H9 (cell line): ENCODE measurements at regions not wholly inside any gene's neighbourhood (a gene's known extent, or its start where the extent isn't known, plus 50 kb on each side); places are given as distances from the start of the nearest gene placed in this dataset.

ENCODE experiments used
- DNase-seq: peaks from one replicate; pipeline ENCODE4 v3.0.0-alpha.2; 2017
- H2AFZ ChIP-seq: one replicate; pipeline ENCODE4 v1.6.1; 2013; ENCODE audit warnings: mild to moderate bottlenecking, low read length, control low read depth, moderate library complexity
- H2AK5ac ChIP-seq: 2 replicates; pipeline ENCODE4 v1.6.1; 2013; ENCODE audit warnings: low read length, control low read depth, mixed read lengths; ENCODE audit not compliant: insufficient read length
- H2BK120ac ChIP-seq: one replicate; pipeline ENCODE4 v1.6.1; 2013; ENCODE audit warnings: low read depth, mild to moderate bottlenecking, low read length, control low read depth, inconsistent platforms; ENCODE audit not compliant: poor library complexity, severe bottlenecking
- H2BK12ac ChIP-seq: 2 replicates; pipeline ENCODE4 v1.6.1; 2013; ENCODE audit warnings: low read length, control low read depth, mixed read lengths, low read depth; ENCODE audit not compliant: insufficient read length
- H2BK15ac ChIP-seq: 2 replicates; pipeline ENCODE4 v1.6.1; 2013; ENCODE audit warnings: low read depth, low read length, control low read depth
- H2BK20ac ChIP-seq: one replicate; pipeline ENCODE4 v1.6.1; 2013; ENCODE audit warnings: low read depth, mild to moderate bottlenecking, low read length, control low read depth, inconsistent platforms; ENCODE audit not compliant: poor library complexity, severe bottlenecking
- H2BK5ac ChIP-seq: 2 replicates; pipeline ENCODE4 v1.6.1; 2013; ENCODE audit warnings: low read length, control low read depth, mixed read lengths; ENCODE audit not compliant: insufficient read length
- H3K14ac ChIP-seq: 2 replicates; pipeline ENCODE4 v1.6.1; 2013; ENCODE audit warnings: low read length, control low read depth; ENCODE audit not compliant: insufficient read depth
- H3K18ac ChIP-seq: 2 replicates; pipeline ENCODE4 v1.6.1; 2013; ENCODE audit warnings: low read depth, mild to moderate bottlenecking, mixed read lengths, low read length, control low read depth; ENCODE audit not compliant: insufficient read length
- H3K23ac ChIP-seq: 2 replicates; pipeline ENCODE4 v1.6.1; 2013; ENCODE audit warnings: low read length, control low read depth, mixed read lengths, low read depth; ENCODE audit not compliant: insufficient read length
- H3K23me2 ChIP-seq: 2 replicates; pipeline ENCODE4 v1.6.1; 2013; ENCODE audit warnings: low read depth, mild to moderate bottlenecking, mixed read lengths, low read length, control low read depth; ENCODE audit not compliant: insufficient read length, poor library complexity, severe bottlenecking
- H3K27ac ChIP-seq: 2 replicates; pipeline ENCODE4 v1.5.1; 2013; ENCODE audit warnings: low read length, control low read depth, mixed read lengths, low read depth; ENCODE audit not compliant: insufficient read length
- H3K27me3 ChIP-seq: 2 replicates; pipeline ENCODE4 v1.6.1; 2013; ENCODE audit warnings: low read length, control low read depth, inconsistent platforms; ENCODE audit not compliant: insufficient read depth
- H3K4ac ChIP-seq: 2 replicates; pipeline ENCODE4 v1.6.1; 2013; ENCODE audit warnings: low read depth, mild to moderate bottlenecking, control low read depth, inconsistent platforms, low read length, moderate library complexity
- H3K4me1 ChIP-seq: 2 replicates; pipeline ENCODE4 v1.6.1; 2013; ENCODE audit warnings: low read length, control low read depth, inconsistent platforms; ENCODE audit not compliant: insufficient read depth
- H3K4me2 ChIP-seq: 2 replicates; pipeline ENCODE4 v1.6.1; 2013; ENCODE audit warnings: low read length, control low read depth, mixed read lengths; ENCODE audit not compliant: insufficient read length, insufficient read depth
- H3K56ac ChIP-seq: 2 replicates; pipeline ENCODE4 v1.6.1; 2013; ENCODE audit warnings: low read depth, mild to moderate bottlenecking, mixed read lengths, low read length, control low read depth; ENCODE audit not compliant: insufficient read length
- H3K79me1 ChIP-seq: 2 replicates; pipeline ENCODE4 v1.6.1; 2013; ENCODE audit warnings: low read depth, mild to moderate bottlenecking, moderate library complexity, low read length, control low read depth, inconsistent platforms; ENCODE audit not compliant: insufficient read depth, poor library complexity, severe bottlenecking
- H3K79me2 ChIP-seq: 2 replicates; pipeline ENCODE4 v1.6.1; 2013; ENCODE audit warnings: low read length, control low read depth, inconsistent platforms; ENCODE audit not compliant: insufficient read depth
- H3K9ac ChIP-seq: 2 replicates; pipeline ENCODE4 v1.6.1; 2013; ENCODE audit warnings: low read length, control low read depth, mixed read lengths; ENCODE audit not compliant: insufficient read length; ENCODE audit errors: extremely low read depth
- H3K9me3 ChIP-seq: one replicate; pipeline ENCODE4 v1.6.1; 2013; ENCODE audit warnings: low read depth, low read length, inconsistent platforms; ENCODE audit not compliant: control insufficient read depth
- H3T11ph ChIP-seq: one replicate; pipeline ENCODE4 v1.6.1; 2013; ENCODE audit warnings: mild to moderate bottlenecking, low read length, control low read depth, inconsistent platforms
- H4K20me1 ChIP-seq: one replicate; pipeline ENCODE4 v1.6.1; 2013; ENCODE audit not compliant: control insufficient read depth, insufficient read length, insufficient read depth
- H4K5ac ChIP-seq: 2 replicates; pipeline ENCODE4 v1.6.1; 2013; ENCODE audit warnings: low read depth, mild to moderate bottlenecking, mixed read lengths, low read length, control low read depth; ENCODE audit not compliant: insufficient read length
- H4K8ac ChIP-seq: replicated peaks from 2 replicates; pipeline ENCODE4 v1.6.1; 2013; ENCODE audit warnings: low read length, control low read depth, mixed read lengths, low read depth; ENCODE audit not compliant: insufficient read length
- H4K91ac ChIP-seq: 2 replicates; pipeline ENCODE4 v1.6.1; 2013; ENCODE audit warnings: low read depth, mild to moderate bottlenecking, moderate library complexity, mixed read lengths, low read length, control low read depth; ENCODE audit not compliant: insufficient read length
- H3K27ac Mint-ChIP-seq, 3 experiments: 2 replicates in 2 of 3; 3 replicates in 1 of 3; pipeline ENCODE4 v1.8.0; 2020 to 2021; ENCODE audit warnings: mixed read lengths in 3 of 3, mild to moderate bottlenecking in 1 of 3, moderate library complexity in 1 of 3
- H3K27me3 Mint-ChIP-seq: 2 replicates; pipeline ENCODE4 v1.8.0; 2021; ENCODE audit warnings: low read depth, mild to moderate bottlenecking, moderate library complexity, mixed read lengths
- H3K36me3 Mint-ChIP-seq, 3 experiments: 2 replicates in 2 of 3; 3 replicates in 1 of 3; pipeline ENCODE4 v1.8.0; 2020 to 2021; ENCODE audit warnings: low read depth in 3 of 3, mixed read lengths in 3 of 3; ENCODE audit not compliant: insufficient read depth in 1 of 3
- H3K4me1 Mint-ChIP-seq, 2 experiments: 2 replicates each; pipeline ENCODE4 v1.8.0; 2020; ENCODE audit warnings: mixed read lengths in 2 of 2
- H3K4me3 Mint-ChIP-seq, 2 experiments: 2 replicates in 1 of 2; 3 replicates in 1 of 2; pipeline ENCODE4 v1.8.0; 2020 to 2021; ENCODE audit warnings: mild to moderate bottlenecking in 2 of 2, mixed read lengths in 2 of 2, moderate library complexity in 1 of 2
- H3K9me3 Mint-ChIP-seq, 2 experiments: 2 replicates in 1 of 2; 3 replicates in 1 of 2; pipeline ENCODE4 v1.8.0; 2020; ENCODE audit warnings: mild to moderate bottlenecking in 2 of 2, mixed read lengths in 2 of 2, moderate library complexity in 1 of 2
- CTCF ChIP-seq: fragments of 200-600 bp; sonication (generic); conservative IDR thresholded peaks from 3 replicates; pipeline ENCODE4 v1.8.0; 2021; ENCODE audit warnings: antibody characterized with exemption, mild to moderate bottlenecking
- WGBS: extraction: QIAGEN DNeasy Blood & Tissue Kit; methylation state at CpG from one replicate; pipeline ENCODE4 v1.1.7; 2013; ENCODE audit warnings: missing lambda C conversion rate, low lambda C conversion rate, mixed read lengths; ENCODE audit not compliant: insufficient read length; ENCODE audit errors: extremely low coverage; 5-methylcytosine and 5-hydroxymethylcytosine counted together

DNA sequence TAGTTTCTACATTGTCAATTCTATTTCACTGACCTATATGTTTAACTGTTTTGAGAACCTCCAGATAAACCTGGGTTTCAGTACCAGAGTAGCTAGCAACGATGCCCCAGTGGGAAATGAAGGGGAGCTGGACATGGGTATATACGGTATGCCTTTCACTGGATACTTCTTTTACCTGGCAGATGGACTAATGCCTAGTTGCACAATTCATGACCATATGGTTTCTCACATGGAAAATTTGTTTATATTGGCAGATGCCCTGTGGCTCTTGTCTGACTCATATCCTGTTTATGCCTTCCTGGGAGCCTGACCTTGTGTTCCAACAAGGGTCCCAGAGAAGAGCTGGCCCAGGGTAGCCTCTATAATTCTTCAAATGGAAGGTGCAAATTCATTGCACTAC, 144.1 kb downstream of the MAT2B start:
- Histone ChIP-seq H4K5ac (no peak overlapping the region), H2AK5ac (no peak overlapping the region), H4K20me1 (no peaks in the 10 kb centered on the region), H3K18ac (no peak overlapping the region), H3K4ac (no peak overlapping the region), H3K56ac (no peak overlapping the region), H3K27me3 (no peaks in the 10 kb centered on the region), H3K79me2 (no peaks in the 10 kb centered on the region), H2AFZ (no peak overlapping the region), H3K23me2 (no peaks in the 10 kb centered on the region), H2BK5ac (no peak overlapping the region), H4K91ac (no peak overlapping the region), H4K8ac (no peak overlapping the region), H3T11ph (no peak overlapping the region), H2BK120ac (no peak overlapping the region), H3K4me2 (no peak overlapping the region), H3K9ac (no peak overlapping the region), H3K79me1 (no peaks in the 10 kb centered on the region), H3K27ac (no peak overlapping the region), H2BK12ac (no peak overlapping the region), H3K23ac (no peak overlapping the region), H3K4me1 (no peaks in the 10 kb centered on the region), H2BK15ac (no peak overlapping the region), H3K14ac (no peak overlapping the region), H3K9me3 (no peaks in the 10 kb centered on the region), H2BK20ac (no peak overlapping the region)
- Mint-ChIP-seq H3K36me3 (peaks cover 0 to 4% (median 1%) of the 10 kb centered on the region in 3 experiments; a peak in 2 of 7 replicates), H3K9me3 (peaks cover 5 to 9% of the 10 kb centered on the region in 2 experiments; a peak in 3 of 5 replicates), H3K4me1 (no peaks in the 10 kb centered on the region), H3K27me3 (no peaks in the 10 kb centered on the region), H3K27ac (peak overlapping the region in 1 of 3 experiments; percentile 27; a peak in 1 of 7 replicates), H3K4me3 (no peak overlapping the region)
- no peak for TF ChIP-seq CTCF
- WGBS: no CpG with 5 or more reads among the region's 2 CpGs
- DNase-seq: no peak
